Activated CD8-positive, alpha-beta memory T cell treated with anti-CD3 and anti-CD28 coated beads for 48 hours (primary cell): ENCODE measurements at regions not wholly inside any gene's neighbourhood (a gene's known extent, or its start where the extent isn't known, plus 50 kb on each side); places are given as distances from the start of the nearest gene placed in this dataset.
"Not testable (repeated sequence)": the region's sequence is repeated elsewhere in the genome, so short reads cannot be mapped to it uniquely, and the experiment has no call there.

ENCODE experiments used
- DNase-seq, 3 experiments: peaks; one replicate each; pipeline ENCODE4 v3.0.0-alpha.2; 2020; ENCODE audit warnings: low read depth in 2 of 3, low spot score in 2 of 3

DNA sequence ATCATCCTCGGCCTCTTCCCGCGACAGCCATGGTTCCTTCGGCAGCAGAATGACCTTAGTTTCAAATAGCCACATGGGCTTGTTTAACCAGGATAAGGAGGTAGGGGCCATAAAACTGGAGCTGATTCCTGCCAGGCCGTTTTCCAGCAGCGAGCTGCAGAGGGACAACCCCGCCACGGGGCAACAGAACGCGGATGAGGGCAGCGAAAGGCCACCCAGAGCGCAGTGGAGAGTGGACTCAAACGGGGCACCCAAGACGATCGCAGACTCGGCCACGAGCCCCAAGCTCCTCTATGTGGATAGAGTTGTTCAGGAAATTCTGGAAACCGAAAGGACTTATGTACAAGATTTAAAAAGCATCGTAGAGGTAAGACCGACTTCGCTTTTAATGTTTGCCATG, 131.8 kb upstream of the MTHFD1L start:
- DNase-seq = no peak

DNA sequence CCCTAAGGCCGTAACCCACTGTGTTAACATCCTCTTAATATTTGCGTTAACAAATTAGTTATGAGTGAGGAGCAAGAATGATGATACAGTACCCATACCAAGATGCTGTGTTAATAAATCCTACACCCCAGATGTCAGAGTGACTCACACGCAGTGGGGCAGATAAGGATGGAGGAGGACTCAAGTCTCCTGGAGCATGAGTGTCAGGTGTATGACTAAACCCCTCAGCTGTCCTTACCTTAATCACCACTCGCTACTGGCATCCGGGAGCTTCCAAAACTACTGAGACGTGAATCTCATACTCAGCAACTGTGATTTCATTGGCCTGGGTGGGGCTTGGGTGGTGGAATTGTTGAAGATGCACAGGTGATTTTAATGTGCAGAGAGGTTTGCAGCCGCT, 131.3 kb upstream of the MTHFD1L start:
- no peak for DNase-seq

DNA sequence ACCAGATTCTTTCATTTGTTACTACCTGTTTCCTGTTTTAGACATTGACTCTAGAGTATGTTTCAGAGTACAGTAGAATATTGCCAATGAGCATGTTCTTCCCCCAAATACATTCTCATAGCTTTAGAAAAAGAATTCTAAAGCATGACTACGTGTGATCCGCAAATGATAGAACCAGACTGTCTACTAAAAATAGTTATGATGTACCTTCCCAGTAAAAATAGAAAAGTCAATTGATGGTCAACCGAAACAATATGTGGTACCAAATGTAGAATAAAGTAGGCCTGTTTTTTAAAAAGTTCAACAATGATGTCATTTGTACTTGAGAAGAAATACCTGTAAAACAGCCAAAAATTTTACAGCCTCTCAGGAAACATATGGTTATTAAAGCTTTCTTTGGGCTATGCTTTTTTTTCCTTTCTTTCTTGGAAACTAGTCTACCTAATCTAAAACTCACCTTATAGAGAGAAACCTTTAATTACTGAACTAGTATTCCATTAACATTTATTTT, 130.1 kb upstream of the MTHFD1L start:
- DNase-seq = no peak

DNA sequence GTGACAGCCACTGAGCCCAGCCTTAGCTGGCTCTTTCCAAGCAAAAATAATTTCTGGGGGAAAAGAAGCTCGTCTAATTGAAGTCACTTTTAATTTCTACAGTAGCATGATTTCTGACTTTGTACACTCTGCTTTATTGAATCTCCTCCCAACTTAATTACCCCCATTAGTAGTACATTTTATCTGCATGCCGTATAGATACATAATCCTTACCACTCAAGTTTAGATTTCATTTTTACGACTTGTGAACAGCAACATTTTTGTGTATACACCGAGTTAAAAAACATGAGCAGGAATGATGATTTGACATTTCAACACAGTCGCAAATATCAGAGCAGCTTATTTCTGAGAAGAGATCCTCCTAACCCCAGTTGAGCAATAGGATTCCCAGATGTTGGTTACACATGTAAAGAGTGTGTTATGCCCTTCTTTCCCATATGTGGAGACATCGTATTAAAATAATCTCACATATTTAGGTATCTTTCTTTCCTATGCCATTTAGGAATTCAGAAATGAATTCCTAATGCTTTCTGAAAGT, 127.3 kb upstream of the MTHFD1L start:
- DNase-seq = no peak

DNA sequence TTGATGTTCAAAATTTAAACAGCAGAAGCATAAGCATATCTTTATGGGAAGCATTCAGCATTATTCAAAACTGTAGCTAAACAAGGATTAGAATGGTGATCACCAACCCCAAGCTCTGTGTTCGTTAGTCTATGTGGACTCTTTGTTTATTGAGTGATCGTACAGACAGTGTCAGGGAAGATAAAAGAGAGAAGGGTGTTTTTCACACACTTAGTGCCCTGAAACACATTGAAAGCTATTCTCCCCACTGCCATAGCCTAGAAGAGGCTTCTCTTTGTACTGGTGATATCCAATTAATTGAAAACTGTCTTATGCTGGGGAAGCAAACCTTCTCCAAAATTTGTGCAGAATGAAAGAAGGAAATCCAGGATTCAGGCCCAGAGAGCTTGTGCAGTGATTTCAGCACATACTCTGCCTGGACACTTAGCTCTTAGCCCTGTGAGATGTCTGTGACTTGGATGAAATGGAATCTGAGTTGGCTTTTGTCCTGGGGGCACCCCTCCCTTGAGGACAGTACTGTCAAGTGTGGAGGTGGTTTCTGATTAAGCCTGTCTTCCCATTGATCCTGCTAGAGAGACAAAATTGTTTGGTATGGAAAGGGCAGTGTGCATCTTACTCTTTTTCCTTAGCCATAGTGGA, 125.7 kb upstream of the MTHFD1L start:
- no peak for DNase-seq

DNA sequence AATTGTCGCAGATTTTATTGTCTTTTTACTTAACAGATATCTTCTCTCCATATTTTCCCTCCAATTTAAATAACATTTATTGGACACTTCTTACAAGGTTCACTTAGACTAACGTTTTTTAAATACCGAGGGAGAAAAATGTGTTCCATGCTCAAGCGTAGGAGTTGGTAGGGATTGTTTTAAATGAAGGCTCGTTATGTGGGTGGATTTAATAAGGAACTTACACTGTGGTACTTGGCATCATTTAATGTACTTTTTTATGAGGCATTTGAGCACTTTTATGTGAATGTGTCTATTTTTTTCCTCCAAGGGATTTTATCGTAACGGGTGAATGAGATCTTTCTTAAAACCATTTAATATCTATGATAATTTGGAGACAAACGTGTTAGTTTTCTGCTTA, 125.0 kb upstream of the MTHFD1L start:
- DNase-seq = no peak

DNA sequence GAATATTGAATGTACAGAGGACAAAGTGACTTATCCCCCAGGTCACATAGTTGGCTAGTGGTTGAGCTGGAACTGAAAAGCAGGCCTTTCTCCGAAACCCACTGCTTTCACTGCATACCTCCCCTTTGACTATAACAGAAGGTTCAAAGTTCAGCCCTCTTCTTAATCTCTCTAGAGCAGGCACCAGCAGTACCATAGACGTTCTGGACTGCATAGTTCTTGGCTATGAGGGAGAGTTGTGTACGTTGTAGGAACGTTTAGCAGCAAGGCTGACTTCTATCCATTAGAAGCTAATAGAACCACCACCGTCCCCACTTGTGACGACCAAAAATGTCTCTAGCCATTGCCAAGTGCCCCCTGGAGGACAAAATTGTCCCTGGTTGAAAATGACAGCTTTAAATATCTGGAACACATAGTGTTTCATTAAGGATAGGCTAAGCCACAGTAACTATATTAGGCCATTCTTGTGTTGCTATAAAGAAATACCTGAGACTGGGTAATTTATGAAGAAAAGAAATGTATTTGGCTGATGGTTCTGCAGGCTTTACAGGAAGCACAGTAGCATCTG, 123.8 kb upstream of the MTHFD1L start:
- DNase-seq = no peak

DNA sequence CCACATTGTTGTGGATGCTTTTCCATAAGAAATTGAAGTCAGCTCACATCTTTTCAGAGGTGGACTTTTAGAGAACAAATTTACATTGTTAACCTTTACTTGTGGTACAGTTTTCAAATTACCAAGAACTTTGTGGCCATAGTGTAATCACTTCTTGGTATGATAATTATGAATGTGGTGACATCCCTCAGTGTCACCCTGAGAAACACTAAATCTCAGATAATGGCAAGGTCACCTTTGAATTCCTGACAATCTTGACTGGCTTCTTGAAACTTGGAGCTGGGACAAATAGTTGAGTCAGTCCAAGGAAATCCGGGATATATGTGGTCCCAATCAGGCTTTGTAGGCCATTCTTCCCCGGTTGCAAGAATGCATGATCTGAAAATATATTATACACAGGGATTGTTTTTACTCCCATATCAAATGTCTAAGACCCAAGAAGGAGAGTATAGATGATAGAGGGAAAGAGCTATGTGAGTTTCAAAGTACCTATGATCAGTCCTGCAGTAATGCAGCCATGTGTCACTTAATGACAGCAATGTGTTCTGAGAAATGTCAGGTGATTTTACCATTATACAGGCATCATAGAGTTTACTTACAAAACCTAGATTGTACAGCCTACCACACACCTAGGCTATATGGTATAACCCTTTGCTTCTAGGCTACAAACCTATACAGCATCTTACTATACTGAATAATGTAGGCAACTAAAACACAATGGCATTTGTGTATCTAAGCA, 120.8 kb upstream of the MTHFD1L start:
- DNase-seq = no peak

DNA sequence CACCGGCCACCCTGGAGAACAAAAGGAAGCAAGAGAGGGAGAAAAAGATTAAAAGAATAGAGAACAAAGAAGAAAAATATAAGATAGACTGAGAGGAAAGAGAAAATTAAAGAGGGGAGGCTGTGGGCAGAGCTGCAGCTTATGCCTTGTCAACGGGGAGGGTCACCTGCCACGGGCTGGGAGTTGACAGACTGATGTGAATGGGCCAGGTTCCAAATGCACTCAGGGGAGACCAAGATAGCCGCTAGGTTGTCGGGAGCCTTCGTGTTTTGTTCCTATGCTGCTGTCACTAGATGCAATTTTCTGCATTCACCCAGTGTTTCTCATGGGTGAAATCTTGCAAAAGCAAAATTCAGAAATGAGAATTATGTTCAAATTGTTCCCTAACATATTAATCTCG, 119.6 kb upstream of the MTHFD1L start:
- no peak for DNase-seq

DNA sequence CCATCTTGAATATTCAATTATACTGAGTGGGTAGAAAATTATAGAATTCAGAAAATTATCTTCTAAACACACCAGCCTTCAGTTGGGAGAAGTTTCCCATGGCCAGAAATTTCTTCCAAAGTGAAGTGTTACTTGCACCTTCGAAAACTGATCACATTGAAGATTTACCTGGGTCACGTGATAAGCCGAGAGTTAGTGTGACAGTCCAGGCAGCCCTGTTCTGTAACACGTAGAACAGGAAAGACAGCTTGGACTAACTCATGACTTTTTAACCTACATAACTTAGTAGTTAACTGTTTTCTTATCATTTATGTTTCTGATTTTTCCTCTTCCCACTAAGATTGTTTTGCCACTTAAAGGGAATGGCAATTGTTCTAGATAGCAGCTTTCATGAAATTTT, 118.3 kb upstream of the MTHFD1L start:
- no peak for DNase-seq

DNA sequence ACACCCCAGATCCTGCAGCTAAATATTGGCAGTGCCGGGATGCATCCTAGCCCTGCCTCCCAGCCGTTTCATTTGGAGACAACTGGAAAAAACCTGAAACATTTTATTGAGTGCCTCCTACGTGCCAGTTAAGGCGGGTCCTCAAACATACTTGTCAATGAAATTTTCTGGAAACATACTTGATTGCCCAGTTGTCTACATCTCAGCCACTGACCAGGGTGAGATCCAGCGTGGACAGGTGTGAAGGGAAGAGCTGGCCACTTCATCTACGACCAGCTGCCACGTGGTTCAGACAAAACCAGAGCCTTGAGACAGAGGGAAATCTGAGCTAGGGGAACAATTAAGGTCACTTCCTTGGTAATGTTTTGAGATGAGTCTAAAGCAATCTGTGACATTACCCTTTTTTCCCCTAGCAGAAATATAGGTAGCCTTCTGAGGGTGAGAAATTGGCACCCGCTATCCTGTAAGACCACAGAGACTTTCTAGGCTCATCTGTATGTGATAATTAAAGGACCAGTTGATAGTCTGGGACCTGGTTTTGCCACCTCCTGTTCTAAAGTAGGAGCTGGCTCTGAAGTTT, 116.3 kb upstream of the MTHFD1L start:
- DNase-seq = no peak

DNA sequence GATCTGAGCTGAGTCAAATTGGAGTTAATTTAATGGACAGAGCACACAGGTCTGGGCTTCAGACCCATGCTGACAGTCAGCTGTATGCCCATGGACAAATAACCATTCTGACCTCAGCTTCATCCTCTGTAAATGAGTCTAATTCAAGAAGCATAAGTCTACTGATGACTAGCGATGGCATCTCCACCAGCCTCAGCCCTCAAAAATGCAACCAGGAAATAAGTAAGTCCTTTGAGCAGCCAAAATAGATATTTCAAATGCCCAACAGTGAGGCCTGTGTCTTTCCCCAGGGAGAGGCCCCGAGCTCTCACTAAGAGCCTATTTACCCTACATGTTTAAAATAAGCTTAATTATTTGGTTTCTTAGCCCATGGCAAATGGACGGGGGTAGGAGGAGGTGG, 114.2 kb upstream of the MTHFD1L start:
- DNase-seq = no peak

DNA sequence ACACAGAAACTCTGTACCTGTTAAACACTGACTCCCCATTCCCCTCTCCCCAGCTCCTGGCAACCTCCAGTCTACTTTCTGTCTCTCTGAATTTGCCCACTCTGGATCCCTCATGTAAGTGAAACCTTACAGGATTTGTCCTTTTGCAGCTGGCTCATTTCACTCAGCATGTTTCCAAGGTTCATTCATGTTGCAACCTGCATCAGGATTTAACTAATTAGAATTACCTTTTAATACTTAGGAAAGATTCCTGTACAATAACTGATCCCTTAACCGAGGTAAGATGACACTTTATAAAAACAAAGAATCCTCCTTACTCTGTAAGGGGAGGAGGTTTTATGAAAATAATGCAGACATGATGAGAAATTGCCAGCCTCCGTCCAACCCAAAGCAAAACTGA, 113.1 kb upstream of the MTHFD1L start:
- no peak for DNase-seq

DNA sequence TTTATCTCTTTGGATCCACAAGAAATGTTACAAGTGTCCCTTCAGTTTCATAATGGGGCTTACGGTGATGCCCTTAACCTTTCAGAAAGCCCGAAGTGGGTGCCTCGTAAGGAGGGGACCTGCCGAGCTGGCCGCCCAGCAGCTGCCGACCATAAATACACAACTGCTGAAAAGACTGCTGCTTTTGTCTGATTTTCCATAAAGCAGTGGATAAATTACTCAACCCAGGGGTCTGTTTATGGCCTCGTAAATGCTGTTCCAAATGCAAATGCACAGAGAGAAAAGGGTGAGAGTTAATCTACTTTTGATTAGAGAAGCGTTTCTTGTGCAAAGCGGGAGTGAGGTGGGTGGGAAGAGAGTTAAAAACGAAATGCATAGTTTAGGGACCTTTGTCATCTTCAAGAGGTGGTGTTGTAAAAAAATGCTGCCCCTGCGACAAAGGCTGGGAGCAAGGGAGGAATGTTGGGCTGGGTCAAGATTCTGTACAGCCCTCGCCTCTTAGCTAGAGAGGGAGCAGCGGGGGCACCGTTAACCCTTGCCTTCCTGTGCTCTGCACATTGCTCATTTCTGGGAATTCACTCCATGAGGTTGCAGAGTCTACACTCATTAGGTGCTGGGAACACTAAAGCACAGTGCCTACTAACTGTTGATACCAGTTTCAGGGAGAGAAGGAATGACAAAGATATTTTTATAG, 112.0 kb upstream of the MTHFD1L start:
- DNase-seq = no peak

DNA sequence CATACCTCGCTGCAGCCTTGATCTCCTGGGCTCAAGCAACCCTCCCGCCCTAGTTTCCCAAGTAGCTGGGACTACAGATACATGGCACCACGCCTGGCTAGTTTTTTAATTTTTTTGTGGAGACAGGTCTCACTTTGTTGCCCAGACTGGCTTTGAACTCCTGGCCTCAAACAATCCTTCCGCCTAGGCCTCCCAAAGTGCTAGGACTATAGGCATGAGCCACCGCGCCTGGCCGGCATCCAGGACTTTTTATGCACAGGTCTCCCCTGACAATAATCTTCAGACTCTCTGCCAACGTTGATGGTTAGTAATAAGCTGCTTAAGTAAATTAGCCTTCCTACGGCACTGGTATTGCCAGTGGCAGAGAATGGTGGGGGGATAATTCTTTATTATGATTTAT, 110.5 kb upstream of the MTHFD1L start:
- DNase-seq = no peak

DNA sequence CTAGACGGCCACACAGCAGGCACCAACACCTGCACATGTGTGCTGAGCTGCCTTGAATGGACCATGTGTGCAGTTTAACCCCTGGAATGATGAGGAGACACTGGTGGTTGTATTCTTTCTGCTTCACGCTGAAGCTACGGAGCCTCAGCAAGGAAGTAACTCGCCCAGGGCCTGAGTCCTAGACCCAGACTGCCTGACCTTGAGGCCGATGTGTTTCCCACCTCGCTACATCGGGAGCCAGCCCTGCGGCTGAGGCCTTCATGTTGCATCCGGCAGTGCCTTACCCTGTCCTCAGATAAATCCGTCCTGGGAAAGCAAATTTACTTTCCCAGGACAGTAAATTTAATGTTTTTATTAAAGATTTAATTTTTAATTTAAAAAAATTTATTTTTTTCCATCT, 110.0 kb upstream of the MTHFD1L start:
- no peak for DNase-seq

DNA sequence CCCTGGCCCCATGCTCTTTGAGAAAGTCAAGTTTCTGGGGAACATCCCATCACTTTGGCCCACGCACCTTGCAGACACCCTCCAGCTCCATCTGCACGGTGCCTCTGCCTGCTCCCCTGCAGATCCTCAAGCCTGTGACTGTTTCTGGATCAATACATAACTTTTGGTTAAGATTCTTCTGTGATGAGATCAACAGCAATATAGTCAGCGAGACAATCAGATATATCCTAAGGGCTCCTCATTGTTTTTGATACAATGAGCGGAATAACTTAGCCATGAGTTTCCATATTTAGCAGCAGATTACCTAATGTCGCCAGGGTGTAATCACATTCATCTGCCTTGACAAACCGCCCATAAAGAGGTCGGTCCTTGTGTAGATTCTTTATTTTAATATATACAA, 109.3 kb upstream of the MTHFD1L start:
- no peak for DNase-seq

DNA sequence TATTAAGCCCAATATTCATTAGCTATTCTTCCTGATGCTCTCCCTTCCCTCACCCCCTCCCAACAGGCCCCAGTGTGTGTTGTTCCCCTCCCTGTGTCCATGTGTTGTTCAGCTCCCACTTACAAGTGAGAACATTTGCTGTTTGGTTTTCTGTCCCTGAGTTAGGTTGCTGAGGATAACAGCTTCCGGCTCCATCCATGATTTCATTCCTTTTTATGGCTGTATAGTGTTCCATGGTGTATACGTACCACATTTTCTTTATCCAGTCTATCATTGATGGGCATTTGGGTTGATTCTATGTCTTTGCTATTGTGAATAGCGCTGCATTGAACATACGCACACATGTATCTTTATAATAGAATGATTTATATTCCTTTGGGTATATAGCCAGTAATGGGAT, 107.7 kb upstream of the MTHFD1L start:
- not testable (repeated sequence) for DNase-seq

DNA sequence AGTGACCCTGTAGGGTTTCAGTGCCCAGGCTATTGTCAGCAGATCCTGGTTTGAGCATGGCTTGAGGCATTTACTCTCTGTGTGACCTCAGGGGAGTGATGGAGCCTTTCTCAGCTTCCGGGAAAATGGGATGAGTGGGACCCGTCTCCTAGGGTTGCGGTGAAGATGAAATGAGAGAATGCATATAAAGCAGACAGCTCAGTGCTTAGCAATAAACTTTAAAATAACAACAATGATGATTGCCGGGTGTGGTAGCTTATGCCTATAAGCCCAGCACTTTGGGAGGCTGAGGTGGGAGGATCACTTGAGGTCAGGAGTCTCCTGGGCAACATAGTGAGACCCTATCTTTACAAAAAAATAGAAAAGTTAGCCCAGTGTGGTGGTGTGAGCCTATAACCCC, 106.0 kb upstream of the MTHFD1L start:
- DNase-seq = no peak

DNA sequence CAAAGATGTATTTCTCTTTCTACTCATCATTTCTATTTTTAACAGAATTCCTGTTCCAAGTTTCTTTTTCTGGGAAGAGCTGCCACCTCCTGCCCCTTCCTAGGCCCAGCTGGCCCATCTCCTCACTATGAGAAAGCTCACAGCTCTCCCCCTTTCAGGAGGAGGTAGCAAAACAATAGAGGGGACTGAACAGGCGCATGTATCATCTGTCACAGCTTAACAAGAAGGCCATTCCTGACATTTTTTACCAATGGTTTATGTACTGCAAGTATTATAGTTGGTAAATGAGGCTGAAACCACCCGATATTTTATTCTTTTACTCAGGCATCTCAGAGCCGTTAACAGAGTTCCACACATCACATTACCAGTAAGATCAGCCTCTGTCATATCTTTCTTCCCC, 103.7 kb upstream of the MTHFD1L start:
- no peak for DNase-seq

DNA sequence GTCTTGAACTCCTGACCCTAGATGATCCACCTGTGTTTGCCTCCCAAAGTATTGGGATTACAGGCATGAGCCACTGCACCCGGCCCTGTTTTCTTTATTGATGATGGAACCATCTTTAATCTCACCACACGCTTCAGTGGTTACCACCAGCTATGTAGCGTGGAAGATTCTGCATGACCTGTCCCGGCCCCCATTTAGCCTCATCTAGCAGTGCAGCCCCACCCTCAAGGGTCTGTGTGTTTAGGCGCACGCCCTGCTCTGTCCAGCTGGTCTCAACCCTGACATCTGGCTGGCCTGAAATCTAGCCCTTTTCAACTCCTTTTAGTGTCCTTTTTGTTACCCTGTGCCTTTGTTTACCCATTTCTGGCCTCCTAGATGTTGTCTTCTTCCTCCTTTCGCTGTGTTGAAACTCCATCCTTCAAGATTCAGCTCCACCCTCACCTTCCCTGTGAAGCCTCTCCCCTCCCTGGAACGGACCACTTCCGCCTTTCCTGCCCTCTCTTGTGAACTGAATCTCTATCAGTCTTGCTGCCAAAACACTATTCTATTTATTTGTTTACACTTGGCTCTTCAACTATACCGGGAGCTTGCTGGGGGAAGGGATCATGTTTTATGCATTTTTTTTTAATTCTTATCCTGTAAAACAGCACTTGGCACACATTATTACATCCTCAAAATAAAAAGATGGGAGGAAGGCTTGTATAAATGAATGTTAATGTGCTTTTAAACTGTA, 101.0 kb upstream of the MTHFD1L start:
- DNase-seq = no peak
